Osteoblast (primary cell): ENCODE measurements at regions not wholly inside any gene's neighbourhood (a gene's known extent, or its start where the extent isn't known, plus 50 kb on each side); places are given as distances from the start of the nearest gene placed in this dataset.
A peak's percentile ranks its signal among the peaks of the same experiment; 100 is the strongest.

Experiments used
- DNase-seq: peaks from one replicate; pipeline ENCODE4 v3.0.0; 2011; ENCODE audit warnings: low spot score, mixed read lengths; ENCODE audit not compliant: insufficient read length; ENCODE audit errors: missing footprints
- H2AFZ ChIP-seq: 2 replicates; pipeline ENCODE4 v1.6.0; 2011; ENCODE audit warnings: mild to moderate bottlenecking, low read length
- H3K27ac ChIP-seq: 2 replicates; pipeline ENCODE4 v1.5.1; 2011; ENCODE audit warnings: mild to moderate bottlenecking, low read depth, low read length, moderate library complexity
- H3K27me3 ChIP-seq: 2 replicates; pipeline ENCODE4 v1.6.0; 2012; ENCODE audit warnings: mild to moderate bottlenecking, control low read depth, inconsistent platforms, low read length, moderate library complexity; ENCODE audit not compliant: insufficient read depth
- H3K36me3 ChIP-seq: 2 replicates; pipeline ENCODE4 v1.5.1; 2011; ENCODE audit warnings: mild to moderate bottlenecking, low read length, control low read depth, moderate library complexity; ENCODE audit not compliant: insufficient read depth
- H3K4me1 ChIP-seq: 2 replicates; pipeline ENCODE4 v1.5.1; 2011; ENCODE audit warnings: mild to moderate bottlenecking, low read length, control low read depth, moderate library complexity; ENCODE audit not compliant: insufficient read depth
- H3K4me2 ChIP-seq: 2 replicates; pipeline ENCODE4 v1.6.0; 2011; ENCODE audit warnings: mild to moderate bottlenecking, low read length; ENCODE audit not compliant: insufficient read depth
- H3K4me3 ChIP-seq: fragments of 200-600 bp; sonication (generic); 3 replicates; pipeline ENCODE4 v1.5.1; 2012; ENCODE audit warnings: mild to moderate bottlenecking, low read length, inconsistent platforms; ENCODE audit not compliant: insufficient read depth
- H3K79me2 ChIP-seq: 2 replicates; pipeline ENCODE4 v1.6.0; 2012; ENCODE audit warnings: mild to moderate bottlenecking, low read length, control low read depth, inconsistent platforms; ENCODE audit not compliant: insufficient read depth
- H3K9me3 ChIP-seq: 2 replicates; pipeline ENCODE4 v1.5.1; 2011; ENCODE audit warnings: low read depth, low read length, control low read depth
- H4K20me1 ChIP-seq: 2 replicates; pipeline ENCODE4 v1.6.0; 2012; ENCODE audit warnings: mild to moderate bottlenecking, low read length, control low read depth; ENCODE audit not compliant: insufficient read depth
- TF ChIP-seq, protein P1 (sequence below): IDR thresholded peaks from 2 replicates; pipeline ENCODE4 v1.5.1; 2011; ENCODE audit warnings: mild to moderate bottlenecking, low read depth, low read length, moderate library complexity; ENCODE audit errors: extremely low read depth

GRCh38 chr22:49371325-49372110, 456.2 kb downstream of the BRD1 start:
- no peak for DNase-seq
- no peaks in the 10 kb centered on the region for H3K4me1 ChIP-seq
- H3K4me2 ChIP-seq = no peak overlapping the region
- H4K20me1 ChIP-seq = no peaks in the 10 kb centered on the region
- H3K27me3 ChIP-seq = no peaks in the 10 kb centered on the region
- TF ChIP-seq, protein P1, sequence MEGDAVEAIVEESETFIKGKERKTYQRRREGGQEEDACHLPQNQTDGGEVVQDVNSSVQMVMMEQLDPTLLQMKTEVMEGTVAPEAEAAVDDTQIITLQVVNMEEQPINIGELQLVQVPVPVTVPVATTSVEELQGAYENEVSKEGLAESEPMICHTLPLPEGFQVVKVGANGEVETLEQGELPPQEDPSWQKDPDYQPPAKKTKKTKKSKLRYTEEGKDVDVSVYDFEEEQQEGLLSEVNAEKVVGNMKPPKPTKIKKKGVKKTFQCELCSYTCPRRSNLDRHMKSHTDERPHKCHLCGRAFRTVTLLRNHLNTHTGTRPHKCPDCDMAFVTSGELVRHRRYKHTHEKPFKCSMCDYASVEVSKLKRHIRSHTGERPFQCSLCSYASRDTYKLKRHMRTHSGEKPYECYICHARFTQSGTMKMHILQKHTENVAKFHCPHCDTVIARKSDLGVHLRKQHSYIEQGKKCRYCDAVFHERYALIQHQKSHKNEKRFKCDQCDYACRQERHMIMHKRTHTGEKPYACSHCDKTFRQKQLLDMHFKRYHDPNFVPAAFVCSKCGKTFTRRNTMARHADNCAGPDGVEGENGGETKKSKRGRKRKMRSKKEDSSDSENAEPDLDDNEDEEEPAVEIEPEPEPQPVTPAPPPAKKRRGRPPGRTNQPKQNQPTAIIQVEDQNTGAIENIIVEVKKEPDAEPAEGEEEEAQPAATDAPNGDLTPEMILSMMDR = no peak
- H3K9me3 ChIP-seq = no peaks in the 10 kb centered on the region
- no peak overlapping the region for H3K27ac ChIP-seq
- no peaks in the 10 kb centered on the region for H3K36me3 ChIP-seq
- no peak overlapping the region for H3K4me3 ChIP-seq
- no peaks in the 10 kb centered on the region for H3K79me2 ChIP-seq
- H2AFZ ChIP-seq = no peak overlapping the region

DNA sequence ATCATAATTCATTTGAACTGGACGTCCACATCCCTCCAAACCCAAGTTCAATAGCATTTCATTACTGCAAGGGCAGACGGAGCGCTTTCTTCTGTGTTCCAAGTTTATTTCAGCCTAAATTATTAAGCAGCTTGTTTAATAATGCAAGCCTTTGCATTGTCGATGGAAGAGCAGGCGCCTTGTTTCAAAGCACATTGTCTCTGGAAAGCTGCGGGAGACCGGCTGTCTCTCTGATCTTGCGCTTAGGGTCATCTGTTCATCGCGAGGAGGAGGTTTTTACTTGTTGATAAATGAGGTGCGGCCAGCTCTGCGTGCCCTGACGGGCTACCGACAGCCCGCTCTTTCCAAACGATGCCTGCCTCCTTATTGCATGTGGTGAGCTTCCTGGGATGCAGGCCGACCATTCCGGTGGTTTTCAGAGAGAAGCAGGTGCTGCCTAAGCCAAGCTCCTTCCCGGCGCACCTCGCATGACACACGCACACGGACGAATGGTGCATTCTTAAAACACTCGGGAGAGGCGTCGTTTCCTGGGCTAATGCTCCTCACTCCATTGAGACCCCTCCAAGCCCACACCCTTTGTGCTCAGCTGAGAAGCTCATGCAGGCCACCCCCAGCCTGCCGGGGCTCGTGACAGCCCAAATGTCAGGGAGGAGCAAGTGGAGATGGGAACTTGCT, 456.9 kb downstream of the BRD1 start:
- no peak overlapping the region for H3K27ac ChIP-seq
- no peaks in the 10 kb centered on the region for H3K36me3 ChIP-seq
- no peak overlapping the region for H3K4me2 ChIP-seq
- H3K4me1 ChIP-seq = no peaks in the 10 kb centered on the region
- no peak overlapping the region for H2AFZ ChIP-seq
- no peaks in the 10 kb centered on the region for H3K79me2 ChIP-seq
- H3K27me3 ChIP-seq = no peaks in the 10 kb centered on the region
- H3K4me3 ChIP-seq = no peak overlapping the region
- no peaks in the 10 kb centered on the region for H3K9me3 ChIP-seq
- TF ChIP-seq, protein P1 = no peak
- peak; percentile 61 for DNase-seq
- no peaks in the 10 kb centered on the region for H4K20me1 ChIP-seq

- Histone ChIP-seq H3K27me3 (no peaks in the 10 kb centered on the region), H3K36me3 (no peaks in the 10 kb centered on the region), H3K27ac (no peak overlapping the region), H3K4me1 (no peaks in the 10 kb centered on the region), H2AFZ (no peak overlapping the region), H3K4me3 (no peak overlapping the region), H3K4me2 (no peak overlapping the region), H4K20me1 (no peaks in the 10 kb centered on the region), H3K9me3 (no peaks in the 10 kb centered on the region), H3K79me2 (no peaks in the 10 kb centered on the region)
- TF ChIP-seq, protein P1 = no peak
- DNase-seq = peak; percentile 62
Observed at GRCh38 chr22:49369726-49370626, 457.7 kb downstream of the BRD1 start.
